Activated B cell treated with CpG ODN at 0.5 μM for 24 hours (primary cell): ENCODE measurements at regions not wholly inside any gene's neighbourhood (a gene's known extent, or its start where the extent isn't known, plus 50 kb on each side); places are given as distances from the start of the nearest gene placed in this dataset.

Experiments used
- ATAC-seq: fragments of 200-7000 bp; cut with Tn5 transposase; one replicate; pipeline ENCODE4 v1.10.0; 2021; ENCODE audit warnings: low read depth, mild to moderate bottlenecking, moderate library complexity
- CTCF ChIA-PET: fragments of 350-600 bp; sonication (Branson Sonifier 250); formaldehyde crosslinking; loops from one replicate; lab custom pipeline; 2021; ENCODE audit warnings: antibody characterized with exemption; lab: Charles Lee
- POLR2A ChIA-PET: fragments of 350-600 bp; sonication (Branson Sonifier 250); formaldehyde crosslinking; loops from one replicate; lab custom pipeline; 2021; ENCODE audit warnings: antibody characterized with exemption; lab: Charles Lee
- DNase-seq: peaks from one replicate; pipeline ENCODE4 v3.0.0; 2022
- H3K27ac Mint-ChIP-seq: one replicate; pipeline ENCODE4 v1.8.0; 2020; ENCODE audit warnings: mixed read lengths
- H3K27me3 Mint-ChIP-seq: one replicate; pipeline ENCODE4 v1.8.0; 2021; ENCODE audit warnings: mixed read lengths
- H3K36me3 Mint-ChIP-seq: one replicate; pipeline ENCODE4 v1.8.0; 2021; ENCODE audit warnings: low read depth, mixed read lengths
- H3K4me1 Mint-ChIP-seq: one replicate; pipeline ENCODE4 v1.8.0; 2021; ENCODE audit warnings: mixed read lengths
- H3K4me3 Mint-ChIP-seq: one replicate; pipeline ENCODE4 v1.8.0; 2020; ENCODE audit warnings: mild to moderate bottlenecking, mixed read lengths
- H3K9me3 Mint-ChIP-seq: one replicate; pipeline ENCODE4 v1.8.0; 2020; ENCODE audit warnings: mixed read lengths
- CTCF ChIP-seq: fragments of 200-600 bp; IDR thresholded peaks from one replicate; pipeline ENCODE4 v1.8.0; 2022; ENCODE audit warnings: antibody characterized with exemption, mild to moderate bottlenecking
- intact Hi-C: fragments of 100-400 bp; cut with micrococcal nuclease; formaldehyde crosslinking; loops from one replicate; pipeline ENCODE4 v1.15.1; 2024

GRCh38 chr15:26082221-26083109, 219.3 kb upstream of the ATP10A start:
- Mint-ChIP-seq H3K27ac (peak overlapping the region; percentile 90), H3K4me1 (peaks cover 29% of the 10 kb centered on the region), H3K9me3 (no peaks in the 10 kb centered on the region), H3K27me3 (no peaks in the 10 kb centered on the region), H3K36me3 (peaks cover 2% of the 10 kb centered on the region), H3K4me3 (peak overlapping the region; percentile 82)
- DNase-seq, result peak; percentile 78
- intact Hi-C loops, result loop anchor here (1.0 to 5.0 kb wide), 5 partner anchors 232 to 1125 kb away; partner anchors contain the start of gene UBE3A
- ChIA-PET POLR2A (no interaction called here), CTCF (no interaction called here)
- no peak for TF ChIP-seq CTCF
- ATAC-seq, result peak; percentile 96

DNA sequence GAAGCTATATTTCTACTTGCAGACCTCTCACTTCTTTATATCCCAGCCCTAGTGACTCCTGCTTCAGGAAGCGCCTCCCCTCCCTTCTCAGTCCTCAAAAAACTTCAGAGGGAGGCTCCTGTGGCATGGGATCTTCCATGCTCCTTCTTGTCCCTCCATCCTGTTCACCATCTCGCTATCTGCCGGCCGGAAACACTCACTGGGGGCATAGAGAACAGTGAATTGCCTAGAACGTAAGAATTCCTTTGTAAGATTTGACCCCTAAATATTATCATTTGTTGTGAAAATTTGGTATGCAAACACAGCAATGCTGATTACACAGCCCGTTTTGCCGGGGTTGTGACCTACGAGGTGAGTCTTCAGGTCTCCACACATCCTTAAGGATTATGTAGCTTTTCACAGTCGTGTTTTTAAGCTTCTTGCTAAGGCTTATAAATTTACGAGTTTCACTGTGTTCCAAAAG, 218.7 kb upstream of the ATP10A start:
- POLR2A ChIA-PET, result no interaction called here
- intact Hi-C loops, result loop anchor here (1.0 to 5.0 kb wide), 6 partner anchors 143 to 1124 kb away; partner anchors contain the start of gene UBE3A
- no peak for DNase-seq

GRCh38 chr15:26075770-26076169, 212.6 kb upstream of the ATP10A start:
- ChIA-PET POLR2A (no interaction called here), CTCF (no interaction called here)
- no peaks in the 10 kb centered on the region for H3K36me3 Mint-ChIP-seq

More for the DNA sequence above, 218.7 kb upstream of the ATP10A start:
- peaks cover 2% of the 10 kb centered on the region for H3K36me3 Mint-ChIP-seq
- peak overlapping the region; percentile 90 for H3K27ac Mint-ChIP-seq
- peak overlapping the region; percentile 82 for H3K4me3 Mint-ChIP-seq
- CTCF ChIA-PET, result no interaction called here
- no peak for TF ChIP-seq CTCF
- H3K4me1 Mint-ChIP-seq, result peaks cover 29% of the 10 kb centered on the region
- no peaks in the 10 kb centered on the region for H3K27me3 Mint-ChIP-seq
- H3K9me3 Mint-ChIP-seq, result no peaks in the 10 kb centered on the region
- no peak for ATAC-seq

GRCh38 chr15:26073430-26074333, 210.6 kb upstream of the ATP10A start:
- CTCF ChIA-PET, result no interaction called here
- TF ChIP-seq CTCF, result no peak
- intact Hi-C loops, result no loop called here

More at GRCh38 chr15:26075770-26076169, 212.6 kb upstream of the ATP10A start:
- Mint-ChIP-seq H3K27me3 (peaks cover 6% of the 10 kb centered on the region), H3K4me3 (no peak overlapping the region), H3K27ac (no peak overlapping the region), H3K9me3 (no peaks in the 10 kb centered on the region), H3K4me1 (peaks cover 14% of the 10 kb centered on the region)
- no peak for TF ChIP-seq CTCF
- ATAC-seq, result no peak
- intact Hi-C loops, result no loop called here
- no peak for DNase-seq

More at GRCh38 chr15:26073430-26074333, 210.6 kb upstream of the ATP10A start:
- no peak for ATAC-seq
- Mint-ChIP-seq H3K27me3 (peaks cover 8% of the 10 kb centered on the region), H3K4me1 (peaks cover 5% of the 10 kb centered on the region), H3K27ac (no peak overlapping the region), H3K36me3 (no peaks in the 10 kb centered on the region), H3K4me3 (no peak overlapping the region), H3K9me3 (no peaks in the 10 kb centered on the region)
- POLR2A ChIA-PET, result no interaction called here
- no peak for DNase-seq
